GM23338 (cell line): ENCODE measurements at regions not wholly inside any gene's neighbourhood (a gene's known extent, or its start where the extent isn't known, plus 50 kb on each side); places are given as distances from the start of the nearest gene placed in this dataset.

ENCODE experiments used
- EZH2phosphoT487 ChIP-seq: fragments of 200-600 bp; sonication (generic); IDR thresholded peaks from one replicate; pipeline ENCODE4 v1.8.1; 2018; ENCODE audit warnings: antibody characterized with exemption; ENCODE audit not compliant: unreplicated experiment
- POLR2AphosphoS5 ChIP-seq: IDR thresholded peaks from 2 replicates; pipeline ENCODE4 v1.6.1; 2016; ENCODE audit warnings: antibody characterized with exemption, low read depth
- TF ChIP-seq, protein P1 (sequence below), 2 experiments: fragments of 200-600 bp in 1 of 2; sonication (generic) in 1 of 2; conservative IDR thresholded peaks; 2 replicates each; pipeline versions ENCODE4 v1.5.1 to v1.6.1; 2016 to 2017; ENCODE audit warnings: antibody characterized with exemption in 2 of 2, low read depth in 2 of 2, mild to moderate bottlenecking in 2 of 2, moderate library complexity in 1 of 2
- TF ChIP-seq, protein P2 (sequence below): IDR thresholded peaks from one replicate; pipeline ENCODE4 v1.6.1; 2018; ENCODE audit warnings: antibody characterized with exemption; ENCODE audit not compliant: unreplicated experiment

DNA sequence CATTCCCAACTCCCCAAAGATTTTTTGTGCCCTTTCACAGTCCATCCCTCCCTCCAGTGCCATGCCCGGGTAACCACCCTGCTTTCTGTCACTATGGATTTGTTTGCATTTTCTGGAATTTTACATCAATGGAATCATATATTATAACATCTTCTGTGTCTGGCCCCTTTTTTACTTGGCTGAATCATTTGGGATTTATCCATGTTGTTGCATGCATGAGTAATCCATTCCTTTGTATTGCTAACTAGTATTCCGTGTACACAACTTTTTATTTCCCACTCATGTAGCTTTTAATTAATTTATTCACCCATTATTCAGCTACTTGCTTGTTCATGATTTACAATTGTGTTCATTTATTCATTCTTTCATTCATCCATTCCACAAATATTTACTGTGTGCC lies 94.1 kb downstream of the FGF18 start:
- TF ChIP-seq, protein P1, sequence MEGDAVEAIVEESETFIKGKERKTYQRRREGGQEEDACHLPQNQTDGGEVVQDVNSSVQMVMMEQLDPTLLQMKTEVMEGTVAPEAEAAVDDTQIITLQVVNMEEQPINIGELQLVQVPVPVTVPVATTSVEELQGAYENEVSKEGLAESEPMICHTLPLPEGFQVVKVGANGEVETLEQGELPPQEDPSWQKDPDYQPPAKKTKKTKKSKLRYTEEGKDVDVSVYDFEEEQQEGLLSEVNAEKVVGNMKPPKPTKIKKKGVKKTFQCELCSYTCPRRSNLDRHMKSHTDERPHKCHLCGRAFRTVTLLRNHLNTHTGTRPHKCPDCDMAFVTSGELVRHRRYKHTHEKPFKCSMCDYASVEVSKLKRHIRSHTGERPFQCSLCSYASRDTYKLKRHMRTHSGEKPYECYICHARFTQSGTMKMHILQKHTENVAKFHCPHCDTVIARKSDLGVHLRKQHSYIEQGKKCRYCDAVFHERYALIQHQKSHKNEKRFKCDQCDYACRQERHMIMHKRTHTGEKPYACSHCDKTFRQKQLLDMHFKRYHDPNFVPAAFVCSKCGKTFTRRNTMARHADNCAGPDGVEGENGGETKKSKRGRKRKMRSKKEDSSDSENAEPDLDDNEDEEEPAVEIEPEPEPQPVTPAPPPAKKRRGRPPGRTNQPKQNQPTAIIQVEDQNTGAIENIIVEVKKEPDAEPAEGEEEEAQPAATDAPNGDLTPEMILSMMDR (conservative IDR thresholded peaks at IDR 0.05; ENCODE audit: low read depth in 2 of 2): no peak
- TF ChIP-seq EZH2phosphoT487 (no peak), POLR2AphosphoS5 (no peak)
- TF ChIP-seq, protein P2, sequence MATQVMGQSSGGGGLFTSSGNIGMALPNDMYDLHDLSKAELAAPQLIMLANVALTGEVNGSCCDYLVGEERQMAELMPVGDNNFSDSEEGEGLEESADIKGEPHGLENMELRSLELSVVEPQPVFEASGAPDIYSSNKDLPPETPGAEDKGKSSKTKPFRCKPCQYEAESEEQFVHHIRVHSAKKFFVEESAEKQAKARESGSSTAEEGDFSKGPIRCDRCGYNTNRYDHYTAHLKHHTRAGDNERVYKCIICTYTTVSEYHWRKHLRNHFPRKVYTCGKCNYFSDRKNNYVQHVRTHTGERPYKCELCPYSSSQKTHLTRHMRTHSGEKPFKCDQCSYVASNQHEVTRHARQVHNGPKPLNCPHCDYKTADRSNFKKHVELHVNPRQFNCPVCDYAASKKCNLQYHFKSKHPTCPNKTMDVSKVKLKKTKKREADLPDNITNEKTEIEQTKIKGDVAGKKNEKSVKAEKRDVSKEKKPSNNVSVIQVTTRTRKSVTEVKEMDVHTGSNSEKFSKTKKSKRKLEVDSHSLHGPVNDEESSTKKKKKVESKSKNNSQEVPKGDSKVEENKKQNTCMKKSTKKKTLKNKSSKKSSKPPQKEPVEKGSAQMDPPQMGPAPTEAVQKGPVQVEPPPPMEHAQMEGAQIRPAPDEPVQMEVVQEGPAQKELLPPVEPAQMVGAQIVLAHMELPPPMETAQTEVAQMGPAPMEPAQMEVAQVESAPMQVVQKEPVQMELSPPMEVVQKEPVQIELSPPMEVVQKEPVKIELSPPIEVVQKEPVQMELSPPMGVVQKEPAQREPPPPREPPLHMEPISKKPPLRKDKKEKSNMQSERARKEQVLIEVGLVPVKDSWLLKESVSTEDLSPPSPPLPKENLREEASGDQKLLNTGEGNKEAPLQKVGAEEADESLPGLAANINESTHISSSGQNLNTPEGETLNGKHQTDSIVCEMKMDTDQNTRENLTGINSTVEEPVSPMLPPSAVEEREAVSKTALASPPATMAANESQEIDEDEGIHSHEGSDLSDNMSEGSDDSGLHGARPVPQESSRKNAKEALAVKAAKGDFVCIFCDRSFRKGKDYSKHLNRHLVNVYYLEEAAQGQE: no peak
